ENCODE measurements at regions not wholly inside any gene's neighbourhood (a gene's known extent, or its start where the extent isn't known, plus 50 kb on each side); places are given as distances from the start of the nearest gene placed in this dataset.
"Not testable (repeated sequence)": the region's sequence is repeated elsewhere in the genome, so short reads cannot be mapped to it uniquely, and the experiment has no call there.

- Histone ChIP-seq H3K4me1 (ENCODE audit: control insufficient read depth, insufficient read depth, low read length) (no peaks in the 10 kb centered on the region), H3K27ac (ENCODE audit: low read length) (no peak overlapping the region), H3K9ac (ENCODE audit: low read length in 2 of 2) (no peak overlapping the region), H3K36me3 (ENCODE audit: control insufficient read depth in 2 of 2, insufficient read depth in 2 of 2, low read length in 2 of 2) (no peaks in the 10 kb centered on the region), H3K27me3 (ENCODE audit: control insufficient read depth in 1 of 2, insufficient read depth in 2 of 2, low read length in 2 of 2) (peaks cover 0 to 3% of the 10 kb centered on the region in 2 donors), H3K4me3 (ENCODE audit: low read length in 2 of 2) (no peak overlapping the region), H3K9me3 (ENCODE audit: control insufficient read depth in 2 of 2, low read length in 2 of 2) (no peaks in the 10 kb centered on the region)
Measured at GRCh38 chr12:11535127-11535526, 114.3 kb upstream of the ETV6 start.

- Histone ChIP-seq H3K4me3 (ENCODE audit: low read length in 2 of 2) (no peak overlapping the region), H3K36me3 (ENCODE audit: control insufficient read depth in 2 of 2, insufficient read depth in 2 of 2, low read length in 2 of 2) (no peaks in the 10 kb centered on the region), H3K27ac (ENCODE audit: low read length) (no peak overlapping the region), H3K9me3 (ENCODE audit: control insufficient read depth in 2 of 2, low read length in 2 of 2) (no peaks in the 10 kb centered on the region), H3K9ac (ENCODE audit: low read length in 2 of 2) (no peak overlapping the region), H3K4me1 (ENCODE audit: control insufficient read depth, insufficient read depth, low read length) (peaks cover 5% of the 10 kb centered on the region), H3K27me3 (ENCODE audit: control insufficient read depth in 1 of 2, insufficient read depth in 2 of 2, low read length in 2 of 2) (no peaks in the 10 kb centered on the region)
Measured at GRCh38 chr12:11539156-11539555, 110.3 kb upstream of the ETV6 start.

- Histone ChIP-seq H3K27me3 (ENCODE audit: control insufficient read depth in 1 of 2, insufficient read depth in 2 of 2, low read length in 2 of 2) (no peaks in the 10 kb centered on the region), H3K4me3 (ENCODE audit: low read length in 2 of 2) (no peak overlapping the region), H3K27ac (ENCODE audit: low read length) (no peak overlapping the region), H3K36me3 (ENCODE audit: control insufficient read depth in 2 of 2, insufficient read depth in 2 of 2, low read length in 2 of 2) (no peaks in the 10 kb centered on the region), H3K9ac (ENCODE audit: low read length in 2 of 2) (no peak overlapping the region), H3K9me3 (ENCODE audit: control insufficient read depth in 2 of 2, low read length in 2 of 2) (no peaks in the 10 kb centered on the region), H3K4me1 (ENCODE audit: control insufficient read depth, insufficient read depth, low read length) (peaks cover 9% of the 10 kb centered on the region)
Measured at GRCh38 chr12:11540156-11540555, 109.3 kb upstream of the ETV6 start.

GRCh38 chr12:11540615-11541310 lies 108.7 kb upstream of the ETV6 start:
- H3K9me3 ChIP-seq (ENCODE audit: control insufficient read depth in 2 of 2, low read length in 2 of 2): no peaks in the 10 kb centered on the region
- H3K4me1 ChIP-seq (ENCODE audit: control insufficient read depth, insufficient read depth, low read length): peaks cover 14% of the 10 kb centered on the region
- H3K4me3 ChIP-seq (ENCODE audit: low read length in 2 of 2): no peak overlapping the region
- no peak overlapping the region for H3K9ac ChIP-seq (ENCODE audit: low read length in 2 of 2)
- no peaks in the 10 kb centered on the region for H3K36me3 ChIP-seq (ENCODE audit: control insufficient read depth in 2 of 2, insufficient read depth in 2 of 2, low read length in 2 of 2)
- no peaks in the 10 kb centered on the region for H3K27me3 ChIP-seq (ENCODE audit: control insufficient read depth in 1 of 2, insufficient read depth in 2 of 2, low read length in 2 of 2)
- H3K27ac ChIP-seq (ENCODE audit: low read length): no peak overlapping the region

GRCh38 chr12:11542599-11542998 lies 106.9 kb upstream of the ETV6 start:
- no peaks in the 10 kb centered on the region for H3K9me3 ChIP-seq (ENCODE audit: control insufficient read depth in 2 of 2, low read length in 2 of 2)
- no peak overlapping the region for H3K27ac ChIP-seq (ENCODE audit: low read length)
- no peak overlapping the region for H3K4me3 ChIP-seq (ENCODE audit: low read length in 2 of 2)
- no peaks in the 10 kb centered on the region for H3K36me3 ChIP-seq (ENCODE audit: control insufficient read depth in 2 of 2, insufficient read depth in 2 of 2, low read length in 2 of 2)
- H3K4me1 ChIP-seq (ENCODE audit: control insufficient read depth, insufficient read depth, low read length): peaks cover 21% of the 10 kb centered on the region
- no peaks in the 10 kb centered on the region for H3K27me3 ChIP-seq (ENCODE audit: control insufficient read depth in 1 of 2, insufficient read depth in 2 of 2, low read length in 2 of 2)
- H3K9ac ChIP-seq (ENCODE audit: low read length in 2 of 2): no peak overlapping the region

- Histone ChIP-seq H3K36me3 (ENCODE audit: control insufficient read depth in 2 of 2, insufficient read depth in 2 of 2, low read length in 2 of 2) (no peaks in the 10 kb centered on the region), H3K4me1 (ENCODE audit: control insufficient read depth, insufficient read depth, low read length) (peaks cover 21% of the 10 kb centered on the region), H3K9me3 (ENCODE audit: control insufficient read depth in 2 of 2, low read length in 2 of 2) (no peaks in the 10 kb centered on the region), H3K4me3 (ENCODE audit: low read length in 2 of 2) (peak overlapping the region; percentile 29 to 36), H3K9ac (ENCODE audit: low read length in 2 of 2) (no peak overlapping the region), H3K27me3 (ENCODE audit: control insufficient read depth in 1 of 2, insufficient read depth in 2 of 2, low read length in 2 of 2) (no peaks in the 10 kb centered on the region), H3K27ac (ENCODE audit: low read length) (no peak overlapping the region)
Measured at GRCh38 chr12:11543457-11544158, 105.9 kb upstream of the ETV6 start.

GRCh38 chr12:11545484-11546330 lies 103.8 kb upstream of the ETV6 start:
- H3K36me3 ChIP-seq (ENCODE audit: control insufficient read depth in 2 of 2, insufficient read depth in 2 of 2, low read length in 2 of 2): no peaks in the 10 kb centered on the region
- H3K4me1 ChIP-seq (ENCODE audit: control insufficient read depth, insufficient read depth, low read length): peaks cover 21% of the 10 kb centered on the region
- H3K9me3 ChIP-seq (ENCODE audit: control insufficient read depth in 2 of 2, low read length in 2 of 2): no peaks in the 10 kb centered on the region
- no peaks in the 10 kb centered on the region for H3K27me3 ChIP-seq (ENCODE audit: control insufficient read depth in 1 of 2, insufficient read depth in 2 of 2, low read length in 2 of 2)
- H3K9ac ChIP-seq (ENCODE audit: low read length in 2 of 2): no peak overlapping the region
- H3K4me3 ChIP-seq (ENCODE audit: low read length in 2 of 2): no peak overlapping the region
- H3K27ac ChIP-seq (ENCODE audit: low read length): peak overlapping the region; percentile 46

- not testable (repeated sequence) for H3K9me3 ChIP-seq (ENCODE audit: control insufficient read depth in 2 of 2, low read length in 2 of 2); H3K36me3 ChIP-seq (ENCODE audit: control insufficient read depth in 2 of 2, insufficient read depth in 2 of 2, low read length in 2 of 2); H3K27me3 ChIP-seq (ENCODE audit: control insufficient read depth in 1 of 2, insufficient read depth in 2 of 2, low read length in 2 of 2)
- Histone ChIP-seq H3K4me1 (ENCODE audit: control insufficient read depth, insufficient read depth, low read length) (peaks cover 21% of the 10 kb centered on the region), H3K4me3 (ENCODE audit: low read length in 2 of 2) (peak overlapping the region; percentile 45 to 57), H3K9ac (ENCODE audit: low read length in 2 of 2) (peak overlapping the region in 1 of 2 donors; percentile 13), H3K27ac (ENCODE audit: low read length) (peak overlapping the region; percentile 46)
Measured at GRCh38 chr12:11546582-11547270, 102.7 kb upstream of the ETV6 start.

- Histone ChIP-seq H3K27ac (ENCODE audit: low read length) (peak overlapping the region; percentile 46), H3K4me3 (ENCODE audit: low read length in 2 of 2) (peak overlapping the region in 1 of 2 donors; percentile 57)
Measured at GRCh38 chr12:11547271-11547646, 102.2 kb upstream of the ETV6 start.

GRCh38 chr12:11549119-11549518 lies 100.4 kb upstream of the ETV6 start:
- Histone ChIP-seq H3K4me3 (ENCODE audit: low read length in 2 of 2) (no peak overlapping the region), H3K27me3 (ENCODE audit: control insufficient read depth in 1 of 2, insufficient read depth in 2 of 2, low read length in 2 of 2) (no peaks in the 10 kb centered on the region), H3K27ac (ENCODE audit: low read length) (no peak overlapping the region), H3K9ac (ENCODE audit: low read length in 2 of 2) (no peak overlapping the region), H3K4me1 (ENCODE audit: control insufficient read depth, insufficient read depth, low read length) (peaks cover 18% of the 10 kb centered on the region), H3K9me3 (ENCODE audit: control insufficient read depth in 2 of 2, low read length in 2 of 2) (no peaks in the 10 kb centered on the region), H3K36me3 (ENCODE audit: control insufficient read depth in 2 of 2, insufficient read depth in 2 of 2, low read length in 2 of 2) (no peaks in the 10 kb centered on the region)

More at GRCh38 chr12:11547271-11547646, 102.2 kb upstream of the ETV6 start:
- H3K4me1 ChIP-seq (ENCODE audit: control insufficient read depth, insufficient read depth, low read length): peaks cover 21% of the 10 kb centered on the region
- H3K36me3 ChIP-seq (ENCODE audit: control insufficient read depth in 2 of 2, insufficient read depth in 2 of 2, low read length in 2 of 2); H3K9ac ChIP-seq (ENCODE audit: low read length in 2 of 2); H3K9me3 ChIP-seq (ENCODE audit: control insufficient read depth in 2 of 2, low read length in 2 of 2); H3K27me3 ChIP-seq (ENCODE audit: control insufficient read depth in 1 of 2, insufficient read depth in 2 of 2, low read length in 2 of 2): not testable (repeated sequence)
